PC-3 (cell line): ENCODE measurements at regions not wholly inside any gene's neighbourhood (a gene's known extent, or its start where the extent isn't known, plus 50 kb on each side); places are given as distances from the start of the nearest gene placed in this dataset.
A peak's percentile ranks its signal among the peaks of the same experiment; 100 is the strongest.
"Not testable (repeated sequence)": the region's sequence is repeated elsewhere in the genome, so short reads cannot be mapped to it uniquely, and the experiment has no call there.

ENCODE experiments used
- ATAC-seq: fragments of 200-7000 bp; cut with Tn5 transposase; 2 replicates; pipeline ENCODE4 v1.9.1; 2020; ENCODE audit warnings: mild to moderate bottlenecking, moderate library complexity
- BruUV-seq: library from RNA; stranded (reverse); fragments of 400-500 nt; replicated peaks from 2 replicates; lab custom pipeline; 2021; lab: Mats Ljungman, UMichigan
- CTCF ChIA-PET: fragments of 300-600 bp; sonication (Branson Sonifier 250); formaldehyde crosslinking; loops from one replicate; lab custom pipeline; 2022; ENCODE audit warnings: antibody characterized with exemption; lab: Charles Lee
- POLR2A ChIA-PET: fragments of 300-600 bp; sonication (Branson Sonifier 250); formaldehyde crosslinking; loops from one replicate; lab custom pipeline; 2022; ENCODE audit warnings: antibody characterized with exemption; ENCODE audit not compliant: unreplicated experiment; lab: Charles Lee
- DNase-seq: peaks from one replicate; pipeline ENCODE4 v3.0.0-alpha.2; 2015
- H2AFZ ChIP-seq: fragments of 300-600 bp; sonication (generic); 2 replicates; pipeline ENCODE4 v1.6.0; 2016; ENCODE audit warnings: antibody characterized with exemption, low read length
- H3F3A ChIP-seq: fragments of 300-600 bp; sonication (generic); one replicate; pipeline ENCODE4 v1.6.0; 2017; ENCODE audit warnings: antibody characterized with exemption, low read length, control low read depth, mild to moderate bottlenecking; ENCODE audit not compliant: unreplicated experiment
- H3K27ac ChIP-seq: fragments of 300-600 bp; sonication (generic); 2 replicates; pipeline ENCODE4 v1.5.1; 2016; ENCODE audit warnings: mild to moderate bottlenecking, low read length
- H3K27me3 ChIP-seq: fragments of 300-600 bp; sonication (generic); 2 replicates; pipeline ENCODE4 v1.6.1; 2016; ENCODE audit warnings: low read length, mixed read lengths
- H3K36me3 ChIP-seq: fragments of 300-600 bp; sonication (generic); 2 replicates; pipeline ENCODE4 v1.6.1; 2016; ENCODE audit warnings: low read depth, mixed run types, low read length, mixed read lengths
- H3K4me1 ChIP-seq: fragments of 300-600 bp; sonication (generic); 2 replicates; pipeline ENCODE4 v1.5.1; 2016; ENCODE audit warnings: low read length; ENCODE audit not compliant: insufficient read depth
- H3K4me2 ChIP-seq: fragments of 300-600 bp; sonication (generic); 2 replicates; pipeline ENCODE4 v1.6.0; 2016; ENCODE audit warnings: low read length
- H3K4me3 ChIP-seq: fragments of 300-600 bp; sonication (generic); 2 replicates; pipeline ENCODE4 v1.5.1; 2016; ENCODE audit warnings: mild to moderate bottlenecking, low read length, mixed read lengths
- H3K79me2 ChIP-seq: fragments of 300-600 bp; sonication (generic); 2 replicates; pipeline ENCODE4 v1.6.1; 2017; ENCODE audit warnings: low read length, mixed read lengths
- H3K9ac ChIP-seq: fragments of 300-600 bp; sonication (generic); 2 replicates; pipeline ENCODE4 v1.6.0; 2016; ENCODE audit warnings: mild to moderate bottlenecking, low read length
- H3K9me2 ChIP-seq: fragments of 300-600 bp; sonication (generic); replicated peaks from 2 replicates; pipeline ENCODE4 v1.6.1; 2016; ENCODE audit warnings: mixed run types, low read length, mixed read lengths
- H3K9me3 ChIP-seq: fragments of 300-600 bp; sonication (generic); 2 replicates; pipeline ENCODE4 v1.6.1; 2016; ENCODE audit warnings: low read length, mixed read lengths
- H4K20me1 ChIP-seq: fragments of 300-600 bp; sonication (generic); 2 replicates; pipeline ENCODE4 v1.6.1; 2016; ENCODE audit warnings: low read length, mixed read lengths
- intact Hi-C: fragments of 100-400 bp; cut with micrococcal nuclease; formaldehyde crosslinking; loops from 2 replicates; pipeline ENCODE4 v1.9.0; 2023

DNA sequence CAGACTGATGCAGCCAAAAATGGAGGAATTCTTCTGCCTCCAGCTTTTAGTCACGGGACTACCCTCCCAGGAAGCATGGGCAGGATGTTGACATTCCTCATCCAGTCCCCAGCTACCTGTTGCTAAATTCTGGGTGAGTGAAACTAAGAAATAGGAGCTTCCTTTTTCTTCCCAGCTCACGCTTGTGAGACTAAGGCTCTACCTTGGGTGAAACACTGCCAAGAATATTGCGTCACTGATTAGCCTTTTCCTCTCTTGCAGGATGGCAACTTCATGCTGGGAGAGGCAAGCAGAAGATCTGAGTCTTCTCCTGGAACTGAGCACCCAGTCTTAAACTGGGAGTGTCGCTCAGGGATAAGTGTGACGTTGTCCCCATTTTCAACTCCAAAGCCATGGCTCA is 59.7 kb downstream of the RNU2-63P start:
- peak; percentile 5 for DNase-seq
- not testable (repeated sequence) for ATAC-seq

DNA sequence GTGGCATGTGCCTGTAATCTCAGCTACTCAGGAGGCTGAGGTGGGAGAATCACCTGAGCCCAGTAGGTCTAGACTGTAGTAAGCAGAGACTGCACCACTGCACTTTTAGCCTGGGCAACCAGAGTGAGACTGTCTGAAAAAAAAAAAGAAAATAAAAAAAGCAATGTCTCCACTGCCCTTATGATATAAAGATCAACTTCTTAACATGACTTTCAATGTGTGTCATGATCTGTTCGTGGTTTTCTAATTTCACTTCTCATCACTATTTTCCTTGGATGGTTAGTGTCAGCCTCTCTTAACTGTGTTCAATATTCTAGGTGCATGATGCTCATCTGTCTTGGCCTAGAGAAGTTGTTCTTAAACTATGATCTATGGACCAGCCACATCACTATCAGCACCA is 67.3 kb downstream of the RNU2-63P start:
- DNase-seq, ATAC-seq, H4K20me1 ChIP-seq, H3K79me2 ChIP-seq, H3K9me2 ChIP-seq, H3K9ac ChIP-seq, H3K27me3 ChIP-seq, H3K4me3 ChIP-seq, H3K27ac ChIP-seq, intact Hi-C loops, H2AFZ ChIP-seq, H3K4me1 ChIP-seq, H3K4me2 ChIP-seq, BruUV-seq, H3K9me3 ChIP-seq, CTCF ChIA-PET, POLR2A ChIA-PET, H3K36me3 ChIP-seq, H3F3A ChIP-seq: not testable (repeated sequence)

More for the DNA sequence above, 59.7 kb downstream of the RNU2-63P start:
- H3K4me1 ChIP-seq, H3K4me3 ChIP-seq, H3K4me2 ChIP-seq, POLR2A ChIA-PET, H3K36me3 ChIP-seq, H3K9me3 ChIP-seq, H3K27ac ChIP-seq, CTCF ChIA-PET, H4K20me1 ChIP-seq, H3F3A ChIP-seq, intact Hi-C loops, H3K9me2 ChIP-seq, H3K27me3 ChIP-seq, H2AFZ ChIP-seq, BruUV-seq, H3K79me2 ChIP-seq, H3K9ac ChIP-seq: not testable (repeated sequence)

DNA sequence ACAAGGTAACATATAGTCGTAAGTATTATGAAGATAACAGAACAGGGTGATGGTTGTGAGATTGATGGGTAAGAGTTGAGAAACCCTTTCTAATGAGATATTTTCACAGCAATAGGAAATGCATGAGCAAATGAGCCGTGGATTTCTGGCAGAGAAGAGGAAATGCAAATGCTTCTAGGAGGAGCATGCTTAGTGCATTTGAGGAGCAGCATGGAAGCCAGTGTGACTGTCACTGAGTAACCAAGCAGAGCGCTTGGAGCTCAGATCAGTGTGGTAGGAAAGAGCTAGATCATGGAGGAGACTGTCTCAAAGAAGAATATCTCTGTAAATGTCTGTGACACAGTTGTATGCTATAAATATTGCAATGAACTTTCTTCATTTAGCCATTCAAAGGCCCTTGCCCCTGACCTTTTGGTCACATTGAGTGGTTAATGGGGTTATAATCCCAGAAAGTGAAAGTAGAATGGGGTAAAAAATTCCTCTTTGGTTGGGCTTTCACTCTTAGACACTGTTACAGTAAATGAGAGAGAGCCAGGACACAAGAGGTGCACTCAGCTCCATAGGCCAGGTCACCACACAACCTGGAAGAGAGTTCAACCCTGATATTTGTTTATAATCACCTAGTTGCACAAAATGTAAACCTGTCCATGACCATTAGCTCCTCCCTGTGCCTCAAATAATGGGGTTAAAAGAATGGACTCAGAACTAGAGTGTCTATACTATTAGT is 69.5 kb downstream of the RNU2-63P start:
- H3K36me3 ChIP-seq, H3F3A ChIP-seq, intact Hi-C loops, H3K4me1 ChIP-seq, H3K27ac ChIP-seq, H3K9ac ChIP-seq, ATAC-seq, H3K4me3 ChIP-seq, H3K9me2 ChIP-seq, H4K20me1 ChIP-seq, DNase-seq, POLR2A ChIA-PET, H3K27me3 ChIP-seq, H3K79me2 ChIP-seq, H2AFZ ChIP-seq, CTCF ChIA-PET, H3K4me2 ChIP-seq, H3K9me3 ChIP-seq, BruUV-seq: not testable (repeated sequence)

DNA sequence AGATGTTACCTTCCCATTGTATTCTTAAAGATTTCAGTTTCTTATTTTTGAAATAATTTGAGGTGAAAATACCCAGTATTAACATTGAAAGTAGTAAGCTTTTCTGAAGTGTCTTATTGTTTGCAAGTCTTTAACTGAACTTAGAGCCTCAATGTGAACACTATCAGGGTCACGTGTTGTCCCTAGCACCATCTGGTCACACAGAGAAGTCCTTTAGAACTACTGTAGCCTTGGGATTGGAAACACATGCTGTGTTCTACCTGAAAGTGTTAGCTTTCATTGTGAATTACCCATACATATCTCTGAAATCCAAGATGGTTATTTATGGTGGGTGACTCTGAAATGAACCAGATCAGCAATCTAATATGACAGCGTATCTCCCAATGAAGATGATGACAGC is 77.0 kb downstream of the RNU2-63P start:
- BruUV-seq, POLR2A ChIA-PET: not testable (repeated sequence)

DNA sequence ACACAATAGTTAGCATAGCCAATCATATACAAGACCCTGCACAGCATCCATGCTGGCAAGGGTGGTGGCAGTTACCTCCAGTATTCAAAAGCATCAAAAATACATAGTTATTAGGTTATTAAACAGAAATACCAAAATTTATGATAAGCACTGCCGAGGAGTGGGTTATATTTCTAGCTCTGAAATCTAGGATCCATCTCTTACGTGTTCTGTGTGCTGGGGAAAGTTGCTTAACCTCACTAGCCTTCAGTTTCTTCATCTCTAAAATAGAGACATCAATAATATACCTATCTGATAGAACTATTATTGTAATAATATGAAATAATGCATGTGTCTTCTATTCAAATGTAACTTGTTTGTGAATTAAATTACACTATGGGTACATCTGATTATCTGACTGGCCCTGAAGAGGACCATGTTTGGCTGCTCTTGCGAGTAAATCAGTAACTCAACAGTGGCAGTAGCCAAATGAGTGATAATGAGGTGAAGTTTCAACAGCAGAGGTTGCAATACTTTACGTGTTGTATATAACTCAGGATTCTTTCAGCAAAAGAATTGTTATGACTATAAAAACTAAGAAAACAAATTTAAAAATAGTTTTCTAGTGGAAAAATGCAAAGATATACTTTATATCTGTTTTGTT is 93.5 kb upstream of the RGPD2 start:
- H3K27ac ChIP-seq, DNase-seq, H3K4me3 ChIP-seq, H2AFZ ChIP-seq, ATAC-seq, H3K9ac ChIP-seq, intact Hi-C loops, H4K20me1 ChIP-seq, POLR2A ChIA-PET, CTCF ChIA-PET, H3K27me3 ChIP-seq, BruUV-seq, H3F3A ChIP-seq, H3K4me1 ChIP-seq, H3K36me3 ChIP-seq, H3K9me2 ChIP-seq, H3K79me2 ChIP-seq, H3K4me2 ChIP-seq, H3K9me3 ChIP-seq: not testable (repeated sequence)

More for the DNA sequence above, 77.0 kb downstream of the RNU2-63P start:
- H3K9ac ChIP-seq, DNase-seq, H3K4me1 ChIP-seq, H2AFZ ChIP-seq, CTCF ChIA-PET, H3F3A ChIP-seq, H3K4me2 ChIP-seq, H3K79me2 ChIP-seq, H3K27ac ChIP-seq, H3K9me3 ChIP-seq, ATAC-seq, H3K9me2 ChIP-seq, H4K20me1 ChIP-seq, H3K36me3 ChIP-seq, H3K27me3 ChIP-seq, H3K4me3 ChIP-seq, intact Hi-C loops: not testable (repeated sequence)

DNA sequence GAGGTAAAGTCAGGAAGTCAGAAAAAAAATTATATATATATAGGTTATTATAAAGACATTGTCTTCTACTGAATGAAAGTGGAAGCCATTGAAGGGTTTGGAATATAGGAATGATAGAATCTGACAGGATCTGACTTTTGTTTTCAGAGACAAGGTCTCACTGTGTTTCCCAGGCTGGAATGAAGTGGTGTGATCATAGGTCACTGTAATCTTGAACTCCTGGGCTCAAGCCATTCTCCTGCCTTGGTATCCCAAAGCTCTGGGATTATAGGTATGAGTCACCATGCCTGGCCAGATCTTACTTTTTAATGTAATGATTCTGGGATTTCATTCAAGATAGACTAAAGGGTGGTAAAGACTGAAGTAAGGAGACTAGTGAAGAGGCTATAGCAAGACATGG is 91.6 kb upstream of the RGPD2 start:
- H3K27ac ChIP-seq, H3F3A ChIP-seq, H3K4me3 ChIP-seq, H3K9ac ChIP-seq, CTCF ChIA-PET, ATAC-seq, intact Hi-C loops, H3K9me2 ChIP-seq, BruUV-seq, H3K4me1 ChIP-seq, POLR2A ChIA-PET, H3K4me2 ChIP-seq, H3K27me3 ChIP-seq, H3K36me3 ChIP-seq, H3K9me3 ChIP-seq, H3K79me2 ChIP-seq, H4K20me1 ChIP-seq, DNase-seq, H2AFZ ChIP-seq: not testable (repeated sequence)
